GM23338 (cell line): ENCODE measurements at regions not wholly inside any gene's neighbourhood (a gene's known extent, or its start where the extent isn't known, plus 50 kb on each side); places are given as distances from the start of the nearest gene placed in this dataset.

Source experiments
- CREB1 ChIP-seq: fragments of 250-450 bp; sonication (Bioruptor Pico); IDR thresholded peaks from 2 replicates; pipeline ENCODE4 v1.5.0; 2020; ENCODE audit warnings: low read depth, mild to moderate bottlenecking, moderate library complexity
- EZH2 ChIP-seq: fragments of 200-600 bp; sonication (generic); IDR thresholded peaks from one replicate; pipeline ENCODE4 v1.8.0; 2017; ENCODE audit warnings: antibody characterized with exemption, mild to moderate bottlenecking, low read depth; ENCODE audit not compliant: unreplicated experiment
- EZH2phosphoT487 ChIP-seq: fragments of 200-600 bp; sonication (generic); IDR thresholded peaks from one replicate; pipeline ENCODE4 v1.8.1; 2018; ENCODE audit warnings: antibody characterized with exemption; ENCODE audit not compliant: unreplicated experiment
- JUNB ChIP-seq: IDR thresholded peaks from one replicate; pipeline ENCODE4 v1.6.1; 2016; ENCODE audit warnings: antibody characterized with exemption; ENCODE audit not compliant: unreplicated experiment
- NANOG ChIP-seq: IDR thresholded peaks from 2 replicates; pipeline ENCODE4 v1.6.1; 2016; ENCODE audit warnings: antibody characterized with exemption, borderline replicate concordance
- POLR2AphosphoS5 ChIP-seq: IDR thresholded peaks from 2 replicates; pipeline ENCODE4 v1.6.1; 2016; ENCODE audit warnings: antibody characterized with exemption, low read depth
- REST ChIP-seq: IDR thresholded peaks from one replicate; pipeline ENCODE4 v1.6.1; 2018; ENCODE audit warnings: antibody characterized with exemption; ENCODE audit not compliant: unreplicated experiment
- STAT1 ChIP-seq: IDR thresholded peaks from one replicate; pipeline ENCODE4 v1.6.1; 2016; ENCODE audit warnings: antibody characterized with exemption; ENCODE audit not compliant: unreplicated experiment
- ZNF114 ChIP-seq: fragments of 250-450 bp; sonication (Bioruptor Pico); IDR thresholded peaks from 2 replicates; pipeline ENCODE4 v1.5.0; 2020; ENCODE audit warnings: mild to moderate bottlenecking, moderate library complexity
- TF ChIP-seq, protein P1 (sequence below), 2 experiments: fragments of 200-600 bp in 1 of 2; sonication (generic) in 1 of 2; conservative IDR thresholded peaks; 2 replicates each; pipeline versions ENCODE4 v1.5.1 to v1.6.1; 2016 to 2017; ENCODE audit warnings: antibody characterized with exemption in 2 of 2, low read depth in 2 of 2, mild to moderate bottlenecking in 2 of 2, moderate library complexity in 1 of 2
- TF ChIP-seq, protein P2 (sequence below): IDR thresholded peaks from 2 replicates; pipeline ENCODE4 v1.6.1; 2016; ENCODE audit warnings: antibody characterized with exemption

DNA sequence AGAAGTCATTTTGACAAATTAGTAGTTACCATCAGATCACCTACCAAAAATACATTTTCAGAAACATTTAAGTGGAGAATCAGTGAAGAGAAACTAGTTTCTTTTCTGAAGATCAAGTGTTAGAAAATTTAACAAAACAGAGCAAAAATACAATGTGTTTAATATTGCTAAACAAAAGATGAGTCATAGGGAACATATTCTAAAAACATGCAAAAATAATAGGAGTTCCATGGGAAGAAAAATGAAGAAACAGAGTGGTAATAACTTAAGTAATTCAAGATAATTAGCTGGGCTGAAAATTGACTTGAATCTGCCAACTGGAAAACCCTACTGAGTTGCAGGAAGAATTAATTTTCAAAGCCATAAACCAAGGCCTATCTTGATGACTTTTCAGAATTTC, 111.5 kb upstream of the KITLG start:
- TF ChIP-seq POLR2AphosphoS5 (no peak), JUNB (no peak), REST (no peak), EZH2 (no peak), CREB1 (no peak), EZH2phosphoT487 (no peak), NANOG (no peak), STAT1 (no peak), ZNF114 (CRISPR knock-in tag) (no peak)
- TF ChIP-seq, protein P1, sequence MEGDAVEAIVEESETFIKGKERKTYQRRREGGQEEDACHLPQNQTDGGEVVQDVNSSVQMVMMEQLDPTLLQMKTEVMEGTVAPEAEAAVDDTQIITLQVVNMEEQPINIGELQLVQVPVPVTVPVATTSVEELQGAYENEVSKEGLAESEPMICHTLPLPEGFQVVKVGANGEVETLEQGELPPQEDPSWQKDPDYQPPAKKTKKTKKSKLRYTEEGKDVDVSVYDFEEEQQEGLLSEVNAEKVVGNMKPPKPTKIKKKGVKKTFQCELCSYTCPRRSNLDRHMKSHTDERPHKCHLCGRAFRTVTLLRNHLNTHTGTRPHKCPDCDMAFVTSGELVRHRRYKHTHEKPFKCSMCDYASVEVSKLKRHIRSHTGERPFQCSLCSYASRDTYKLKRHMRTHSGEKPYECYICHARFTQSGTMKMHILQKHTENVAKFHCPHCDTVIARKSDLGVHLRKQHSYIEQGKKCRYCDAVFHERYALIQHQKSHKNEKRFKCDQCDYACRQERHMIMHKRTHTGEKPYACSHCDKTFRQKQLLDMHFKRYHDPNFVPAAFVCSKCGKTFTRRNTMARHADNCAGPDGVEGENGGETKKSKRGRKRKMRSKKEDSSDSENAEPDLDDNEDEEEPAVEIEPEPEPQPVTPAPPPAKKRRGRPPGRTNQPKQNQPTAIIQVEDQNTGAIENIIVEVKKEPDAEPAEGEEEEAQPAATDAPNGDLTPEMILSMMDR (conservative IDR thresholded peaks at IDR 0.05; ENCODE audit: low read depth in 2 of 2), result no peak
- TF ChIP-seq, protein P2, sequence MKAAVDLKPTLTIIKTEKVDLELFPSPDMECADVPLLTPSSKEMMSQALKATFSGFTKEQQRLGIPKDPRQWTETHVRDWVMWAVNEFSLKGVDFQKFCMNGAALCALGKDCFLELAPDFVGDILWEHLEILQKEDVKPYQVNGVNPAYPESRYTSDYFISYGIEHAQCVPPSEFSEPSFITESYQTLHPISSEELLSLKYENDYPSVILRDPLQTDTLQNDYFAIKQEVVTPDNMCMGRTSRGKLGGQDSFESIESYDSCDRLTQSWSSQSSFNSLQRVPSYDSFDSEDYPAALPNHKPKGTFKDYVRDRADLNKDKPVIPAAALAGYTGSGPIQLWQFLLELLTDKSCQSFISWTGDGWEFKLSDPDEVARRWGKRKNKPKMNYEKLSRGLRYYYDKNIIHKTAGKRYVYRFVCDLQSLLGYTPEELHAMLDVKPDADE, result no peak
